BJ (cell line): ENCODE measurements at regions not wholly inside any gene's neighbourhood (a gene's known extent, or its start where the extent isn't known, plus 50 kb on each side); places are given as distances from the start of the nearest gene placed in this dataset.
"Not testable (repeated sequence)": the region's sequence is repeated elsewhere in the genome, so short reads cannot be mapped to it uniquely, and the experiment has no call there.

ENCODE experiments used
- CTCF ChIA-PET: fragments of 350-600 bp; formaldehyde crosslinking; extraction: SDS; loops from one replicate; lab custom pipeline; 2021; ENCODE audit warnings: antibody characterized with exemption, inconsistent platforms; lab: Yijun Ruan, JAX
- POLR2A ChIA-PET: fragments of 300-600 bp; sonication (Branson Sonifier 250); formaldehyde crosslinking; extraction: SDS; loops from one replicate; lab custom pipeline; 2021; ENCODE audit warnings: antibody characterized with exemption; lab: Charles Lee
- DNase-seq: peaks from one replicate; pipeline ENCODE4 v3.0.0-alpha.2; 2011; ENCODE audit warnings: low read depth
- H3K27me3 ChIP-seq: 2 replicates; pipeline ENCODE4 v1.6.0; 2011; ENCODE audit warnings: low read length; ENCODE audit not compliant: control insufficient read depth, insufficient read depth
- H3K36me3 ChIP-seq: 2 replicates; pipeline ENCODE4 v1.5.1; 2011; ENCODE audit warnings: low read length; ENCODE audit not compliant: control insufficient read depth, insufficient read depth
- H3K4me3 ChIP-seq: 2 replicates; pipeline ENCODE4 v1.5.1; 2011; ENCODE audit warnings: low read depth, mild to moderate bottlenecking, control low read depth, low read length
- CTCF ChIP-seq: IDR thresholded peaks from 2 replicates; pipeline ENCODE4 v1.5.1; 2011; ENCODE audit warnings: low read depth, mild to moderate bottlenecking, control low read depth, inconsistent platforms, low read length, moderate library complexity; ENCODE audit not compliant: insufficient read depth

- POLR2A ChIA-PET: no interaction called here
- no peaks in the 10 kb centered on the region for H3K36me3 ChIP-seq
- CTCF ChIA-PET: no interaction called here
- TF ChIP-seq CTCF: no peak
- no peak for DNase-seq
- no peak overlapping the region for H3K4me3 ChIP-seq
- no peaks in the 10 kb centered on the region for H3K27me3 ChIP-seq
Observed at GRCh38 chr21:17197996-17198395, 314.8 kb upstream of the CXADR start.

GRCh38 chr21:17200250-17200649 is 312.6 kb upstream of the CXADR start:
- TF ChIP-seq CTCF: no peak
- ChIA-PET CTCF (no interaction called here), POLR2A (no interaction called here)
- no peak overlapping the region for H3K4me3 ChIP-seq
- DNase-seq: no peak
- no peaks in the 10 kb centered on the region for H3K36me3 ChIP-seq
- no peaks in the 10 kb centered on the region for H3K27me3 ChIP-seq

DNA sequence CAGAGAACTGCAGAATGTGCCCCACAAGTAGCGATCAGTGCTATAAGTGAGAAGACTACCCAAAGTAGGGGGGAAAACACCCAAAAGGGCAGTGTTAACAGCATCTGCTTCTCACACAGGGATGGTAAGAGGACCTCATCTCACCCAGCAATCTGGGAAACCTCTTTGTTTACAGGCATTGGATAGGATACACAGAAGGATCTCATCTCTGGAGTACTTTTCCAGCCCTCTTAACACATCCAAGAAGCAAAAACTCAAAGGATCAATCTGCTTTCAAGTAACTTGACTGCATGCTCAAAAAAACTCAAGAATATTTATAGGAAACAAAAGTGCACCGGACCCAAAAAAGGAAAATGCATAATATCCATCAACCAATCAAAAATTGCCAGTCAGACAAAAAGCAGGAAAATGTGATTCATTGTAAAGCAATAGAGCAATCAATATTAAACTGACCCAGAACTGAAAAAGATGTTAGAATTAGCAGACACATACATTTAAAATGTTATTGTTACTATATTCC is 311.0 kb upstream of the CXADR start:
- POLR2A ChIA-PET: no interaction called here
- DNase-seq: no peak
- CTCF ChIA-PET: no interaction called here
- Histone ChIP-seq H3K4me3 (no peak overlapping the region), H3K36me3 (no peaks in the 10 kb centered on the region), H3K27me3 (no peaks in the 10 kb centered on the region)
- no peak for TF ChIP-seq CTCF

- Histone ChIP-seq H3K4me3 (no peak overlapping the region), H3K36me3 (no peaks in the 10 kb centered on the region), H3K27me3 (no peaks in the 10 kb centered on the region)
- DNase-seq: no peak
- no peak for TF ChIP-seq CTCF
- ChIA-PET POLR2A (no interaction called here), CTCF (no interaction called here)
Observed at GRCh38 chr21:17214801-17215200, 298.0 kb upstream of the CXADR start.

- H3K36me3 ChIP-seq, H3K4me3 ChIP-seq, CTCF ChIA-PET, DNase-seq, POLR2A ChIA-PET, H3K27me3 ChIP-seq: not testable (repeated sequence)
Observed at GRCh38 chr21:17219050-17219449, 293.8 kb upstream of the CXADR start.

- no peaks in the 10 kb centered on the region for H3K36me3 ChIP-seq
- POLR2A ChIA-PET: no interaction called here
- no peaks in the 10 kb centered on the region for H3K27me3 ChIP-seq
- CTCF ChIA-PET: no interaction called here
- no peak for DNase-seq
- TF ChIP-seq CTCF: no peak
- H3K4me3 ChIP-seq: no peak overlapping the region
Observed at GRCh38 chr21:17231124-17231523, 281.7 kb upstream of the CXADR start.
